ENCODE measurements at regions not wholly inside any gene's neighbourhood (a gene's known extent, or its start where the extent isn't known, plus 50 kb on each side); places are given as distances from the start of the nearest gene placed in this dataset.

DNA sequence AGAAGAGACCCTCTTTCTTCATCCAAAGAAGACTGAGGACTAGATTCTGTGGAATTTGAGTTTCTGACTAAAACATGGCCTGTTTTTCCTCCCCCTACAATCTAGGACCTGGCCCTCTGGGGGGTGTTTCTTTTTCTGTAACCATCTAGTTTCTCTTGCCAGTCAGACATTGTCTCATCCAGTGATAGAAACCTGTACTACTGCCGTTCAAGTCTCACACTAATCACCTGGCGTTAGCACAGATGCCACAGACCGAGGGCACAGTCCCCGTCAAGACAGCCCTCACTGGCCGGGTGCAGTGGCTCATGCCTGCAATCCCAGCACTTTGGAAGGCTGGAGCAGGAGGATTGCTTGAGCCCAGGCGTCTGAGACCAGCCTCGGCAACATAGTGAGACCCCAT is 126.9 kb upstream of the NDUFV2 start:
- no peaks in the 10 kb centered on the region for H3K36me3 ChIP-seq (ENCODE audit: control insufficient read depth, insufficient read depth, low read length)
- intact Hi-C loops (cut with micrococcal nuclease; ENCODE audit: unreplicated experiment): no loop called here
- no peak overlapping the region for H3K27ac ChIP-seq (ENCODE audit: low read length)
- in situ Hi-C loops (cut with HindIII; ENCODE audit: low pct_unique_long_range_greater_than_20kb, low sequenced_read_pairs): no loop called here
- no TSS peak for BruUV-seq (replicated peaks)
- TF ChIP-seq SIN3A (IDR thresholded peaks at IDR 0.05; ENCODE audit: borderline replicate concordance, insufficient read depth, low read depth, low read length): no peak
- TF ChIP-seq, protein P1, sequence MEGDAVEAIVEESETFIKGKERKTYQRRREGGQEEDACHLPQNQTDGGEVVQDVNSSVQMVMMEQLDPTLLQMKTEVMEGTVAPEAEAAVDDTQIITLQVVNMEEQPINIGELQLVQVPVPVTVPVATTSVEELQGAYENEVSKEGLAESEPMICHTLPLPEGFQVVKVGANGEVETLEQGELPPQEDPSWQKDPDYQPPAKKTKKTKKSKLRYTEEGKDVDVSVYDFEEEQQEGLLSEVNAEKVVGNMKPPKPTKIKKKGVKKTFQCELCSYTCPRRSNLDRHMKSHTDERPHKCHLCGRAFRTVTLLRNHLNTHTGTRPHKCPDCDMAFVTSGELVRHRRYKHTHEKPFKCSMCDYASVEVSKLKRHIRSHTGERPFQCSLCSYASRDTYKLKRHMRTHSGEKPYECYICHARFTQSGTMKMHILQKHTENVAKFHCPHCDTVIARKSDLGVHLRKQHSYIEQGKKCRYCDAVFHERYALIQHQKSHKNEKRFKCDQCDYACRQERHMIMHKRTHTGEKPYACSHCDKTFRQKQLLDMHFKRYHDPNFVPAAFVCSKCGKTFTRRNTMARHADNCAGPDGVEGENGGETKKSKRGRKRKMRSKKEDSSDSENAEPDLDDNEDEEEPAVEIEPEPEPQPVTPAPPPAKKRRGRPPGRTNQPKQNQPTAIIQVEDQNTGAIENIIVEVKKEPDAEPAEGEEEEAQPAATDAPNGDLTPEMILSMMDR (IDR thresholded peaks at IDR 0.05): no peak
- TF ChIP-seq, protein P2, sequence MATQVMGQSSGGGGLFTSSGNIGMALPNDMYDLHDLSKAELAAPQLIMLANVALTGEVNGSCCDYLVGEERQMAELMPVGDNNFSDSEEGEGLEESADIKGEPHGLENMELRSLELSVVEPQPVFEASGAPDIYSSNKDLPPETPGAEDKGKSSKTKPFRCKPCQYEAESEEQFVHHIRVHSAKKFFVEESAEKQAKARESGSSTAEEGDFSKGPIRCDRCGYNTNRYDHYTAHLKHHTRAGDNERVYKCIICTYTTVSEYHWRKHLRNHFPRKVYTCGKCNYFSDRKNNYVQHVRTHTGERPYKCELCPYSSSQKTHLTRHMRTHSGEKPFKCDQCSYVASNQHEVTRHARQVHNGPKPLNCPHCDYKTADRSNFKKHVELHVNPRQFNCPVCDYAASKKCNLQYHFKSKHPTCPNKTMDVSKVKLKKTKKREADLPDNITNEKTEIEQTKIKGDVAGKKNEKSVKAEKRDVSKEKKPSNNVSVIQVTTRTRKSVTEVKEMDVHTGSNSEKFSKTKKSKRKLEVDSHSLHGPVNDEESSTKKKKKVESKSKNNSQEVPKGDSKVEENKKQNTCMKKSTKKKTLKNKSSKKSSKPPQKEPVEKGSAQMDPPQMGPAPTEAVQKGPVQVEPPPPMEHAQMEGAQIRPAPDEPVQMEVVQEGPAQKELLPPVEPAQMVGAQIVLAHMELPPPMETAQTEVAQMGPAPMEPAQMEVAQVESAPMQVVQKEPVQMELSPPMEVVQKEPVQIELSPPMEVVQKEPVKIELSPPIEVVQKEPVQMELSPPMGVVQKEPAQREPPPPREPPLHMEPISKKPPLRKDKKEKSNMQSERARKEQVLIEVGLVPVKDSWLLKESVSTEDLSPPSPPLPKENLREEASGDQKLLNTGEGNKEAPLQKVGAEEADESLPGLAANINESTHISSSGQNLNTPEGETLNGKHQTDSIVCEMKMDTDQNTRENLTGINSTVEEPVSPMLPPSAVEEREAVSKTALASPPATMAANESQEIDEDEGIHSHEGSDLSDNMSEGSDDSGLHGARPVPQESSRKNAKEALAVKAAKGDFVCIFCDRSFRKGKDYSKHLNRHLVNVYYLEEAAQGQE (IDR thresholded peaks at IDR 0.05; ENCODE audit: insufficient read depth in 1 of 2, low read depth in 2 of 2, low read length in 1 of 2): no peak
- no peak for TF ChIP-seq TCF7L2 (IDR thresholded peaks at IDR 0.05; ENCODE audit: low read depth, low read length)
- TF ChIP-seq POLR2AphosphoS5 (IDR thresholded peaks at IDR 0.05; ENCODE audit: low read depth, low read length): no peak
- H3K4me1 ChIP-seq (ENCODE audit: control insufficient read depth, insufficient read depth, low read length): no peaks in the 10 kb centered on the region
- no peaks in the 10 kb centered on the region for H3K27me3 ChIP-seq (ENCODE audit: control insufficient read depth, insufficient read depth, low read length)
- peaks cover 6% of the 10 kb centered on the region; the same call in 1 of the 2 replicates for H3K9me3 ChIP-seq (ENCODE audit: control insufficient read depth, insufficient read depth, low read depth, low read length)
- POLR2A ChIA-PET: no interaction called here
- no peak overlapping the region for H3K4me3 ChIP-seq (ENCODE audit: low read depth in 2 of 2, low read length in 2 of 2)
- CTCF ChIA-PET: no interaction called here
- no peak for ATAC-seq
- no peak for DNase-seq (ENCODE audit: low read depth, low spot score)

DNA sequence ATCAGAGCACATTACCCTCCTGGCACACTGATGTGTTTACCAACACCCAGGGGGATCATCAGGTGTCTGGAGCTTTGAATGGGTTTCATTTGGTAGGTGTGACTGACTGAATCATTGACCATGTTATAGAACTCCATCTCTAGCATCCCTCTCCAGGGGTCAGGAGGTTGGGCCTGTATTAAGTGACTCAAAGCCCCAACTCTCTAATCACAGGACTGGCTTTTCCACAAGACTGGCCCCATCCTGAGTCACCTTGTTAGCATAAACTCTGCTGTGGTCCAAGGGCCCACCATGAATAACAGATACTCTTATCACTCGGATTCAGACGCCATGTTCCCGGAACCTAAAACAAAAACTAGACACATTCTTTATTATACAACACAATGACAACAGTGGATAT is 125.9 kb upstream of the NDUFV2 start:
- Histone ChIP-seq H3K36me3 (ENCODE audit: control insufficient read depth, insufficient read depth, low read length) (no peaks in the 10 kb centered on the region), H3K27ac (ENCODE audit: low read length) (no peak overlapping the region), H3K27me3 (ENCODE audit: control insufficient read depth, insufficient read depth, low read length) (no peaks in the 10 kb centered on the region), H3K4me3 (ENCODE audit: low read depth in 2 of 2, low read length in 2 of 2) (no peak overlapping the region), H3K9me3 (ENCODE audit: control insufficient read depth, insufficient read depth, low read depth, low read length) (peaks cover 6% of the 10 kb centered on the region; the same call in 1 of the 2 replicates), H3K4me1 (ENCODE audit: control insufficient read depth, insufficient read depth, low read length) (no peaks in the 10 kb centered on the region)
- TF ChIP-seq TCF7L2 (IDR thresholded peaks at IDR 0.05; ENCODE audit: low read depth, low read length): no peak
- TF ChIP-seq, protein P2 (IDR thresholded peaks at IDR 0.05; ENCODE audit: insufficient read depth in 1 of 2, low read depth in 2 of 2, low read length in 1 of 2): no peak
- TF ChIP-seq SIN3A (IDR thresholded peaks at IDR 0.05; ENCODE audit: borderline replicate concordance, insufficient read depth, low read depth, low read length): no peak
- TF ChIP-seq POLR2AphosphoS5 (IDR thresholded peaks at IDR 0.05; ENCODE audit: low read depth, low read length): no peak
- TF ChIP-seq, protein P1 (IDR thresholded peaks at IDR 0.05): no peak
- DNase-seq (ENCODE audit: low read depth, low spot score) (no peak), ATAC-seq (no peak)
- BruUV-seq (replicated peaks): no TSS peak
- intact Hi-C loops (cut with micrococcal nuclease; ENCODE audit: unreplicated experiment): no loop called here
- ChIA-PET POLR2A (no interaction called here), CTCF (no interaction called here)
- in situ Hi-C loops (cut with HindIII; ENCODE audit: low pct_unique_long_range_greater_than_20kb, low sequenced_read_pairs): no loop called here

All from Panc1 (cell line).